Testis (tissue), 2 donors: ENCODE measurements at regions not wholly inside any gene's neighbourhood (a gene's known extent, or its start where the extent isn't known, plus 50 kb on each side); places are given as distances from the start of the nearest gene placed in this dataset.

ENCODE experiments used
- DNase-seq: peaks from one replicate; pipeline ENCODE4 v3.0.0-alpha.2; 2019
- H3K27ac ChIP-seq, 2 donors: fragments of 200-600 bp; sonication (generic); one replicate each; pipeline ENCODE4 v1.5.1; 2019
- H3K27me3 ChIP-seq: fragments of 200-600 bp; sonication (generic); one replicate; pipeline ENCODE4 v1.5.1; 2019
- H3K36me3 ChIP-seq: fragments of 200-600 bp; sonication (generic); one replicate; pipeline ENCODE4 v1.5.1; 2017; ENCODE audit warnings: low read depth; ENCODE audit errors: missing control alignments
- H3K4me1 ChIP-seq: fragments of 200-600 bp; sonication (generic); one replicate; pipeline ENCODE4 v1.5.1; 2019
- H3K4me3 ChIP-seq, 2 donors: fragments of 200-600 bp; sonication (generic); one replicate each; pipeline ENCODE4 v1.5.1; 2017 to 2019
- H3K9me3 ChIP-seq: fragments of 200-600 bp; sonication (generic); one replicate; pipeline ENCODE4 v1.5.1; 2017
- POLR2A ChIP-seq: fragments of 450-650 bp; IDR thresholded peaks from one replicate; pipeline ENCODE4 v1.6.1; 2017; ENCODE audit warnings: antibody characterized with exemption, mild to moderate bottlenecking, moderate library complexity
- WGBS, 2 donors: methylation state at CpG; one replicate each; pipeline ENCODE4 v1.1.5; 2018; 5-methylcytosine and 5-hydroxymethylcytosine counted together
- intact Hi-C: fragments of 100-400 bp; cut with DNase I; formaldehyde crosslinking; loops from one replicate; pipeline ENCODE4 v1.15.1; 2023; ENCODE audit warnings: low total_unique reads
- TF ChIP-seq, protein P1 (sequence below), 3 experiments: fragments of 450-650 bp in 2 of 3; fragments of 200-600 bp in 1 of 3; sonication (generic) in 1 of 3; IDR thresholded peaks; one replicate each; pipeline ENCODE4 v1.5.1; 2016 to 2019; ENCODE audit warnings: antibody characterized with exemption in 3 of 3, mild to moderate bottlenecking in 2 of 3, moderate library complexity in 1 of 3

DNA sequence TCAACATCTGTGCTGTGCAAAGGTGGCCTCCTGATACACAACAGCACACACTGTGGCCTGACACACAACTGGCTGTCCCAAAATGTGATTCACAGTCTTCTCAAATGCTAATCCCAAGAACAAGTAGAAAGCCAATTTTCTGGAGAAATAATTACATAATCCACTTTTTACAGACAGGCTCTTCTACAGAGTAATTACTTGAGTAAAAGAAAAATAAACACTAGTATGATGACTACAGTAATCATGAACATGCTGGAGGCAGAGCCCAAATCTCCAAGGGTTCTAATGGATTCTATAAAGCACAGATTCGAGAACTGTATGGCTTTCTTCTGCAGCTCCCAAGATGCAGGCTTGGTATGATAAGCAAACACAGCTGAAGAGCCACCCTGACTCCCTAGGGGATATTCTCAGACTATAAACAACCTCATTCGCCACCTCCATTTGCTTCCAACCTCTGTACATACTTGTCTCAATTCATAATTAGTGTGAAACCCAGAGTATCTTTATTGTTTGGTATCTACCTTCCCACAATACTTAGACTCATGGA, 81.9 kb downstream of the SIPA1L2 start:
- WGBS, 2 donors, result 69 to 73% methylated on average over 2 of the region's 2 CpGs
- Histone ChIP-seq H3K4me3 (no peak overlapping the region), H3K27ac (no peak overlapping the region), H3K36me3 (no peaks in the 10 kb centered on the region), H3K9me3 (no peaks in the 10 kb centered on the region), H3K27me3 (no peaks in the 10 kb centered on the region), H3K4me1 (peaks cover 4% of the 10 kb centered on the region)
- TF ChIP-seq POLR2A, result no peak
- TF ChIP-seq, protein P1, sequence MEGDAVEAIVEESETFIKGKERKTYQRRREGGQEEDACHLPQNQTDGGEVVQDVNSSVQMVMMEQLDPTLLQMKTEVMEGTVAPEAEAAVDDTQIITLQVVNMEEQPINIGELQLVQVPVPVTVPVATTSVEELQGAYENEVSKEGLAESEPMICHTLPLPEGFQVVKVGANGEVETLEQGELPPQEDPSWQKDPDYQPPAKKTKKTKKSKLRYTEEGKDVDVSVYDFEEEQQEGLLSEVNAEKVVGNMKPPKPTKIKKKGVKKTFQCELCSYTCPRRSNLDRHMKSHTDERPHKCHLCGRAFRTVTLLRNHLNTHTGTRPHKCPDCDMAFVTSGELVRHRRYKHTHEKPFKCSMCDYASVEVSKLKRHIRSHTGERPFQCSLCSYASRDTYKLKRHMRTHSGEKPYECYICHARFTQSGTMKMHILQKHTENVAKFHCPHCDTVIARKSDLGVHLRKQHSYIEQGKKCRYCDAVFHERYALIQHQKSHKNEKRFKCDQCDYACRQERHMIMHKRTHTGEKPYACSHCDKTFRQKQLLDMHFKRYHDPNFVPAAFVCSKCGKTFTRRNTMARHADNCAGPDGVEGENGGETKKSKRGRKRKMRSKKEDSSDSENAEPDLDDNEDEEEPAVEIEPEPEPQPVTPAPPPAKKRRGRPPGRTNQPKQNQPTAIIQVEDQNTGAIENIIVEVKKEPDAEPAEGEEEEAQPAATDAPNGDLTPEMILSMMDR (IDR thresholded peaks at IDR 0.05), result no peak
- DNase-seq, result no peak
- intact Hi-C loops, result no loop called here

DNA sequence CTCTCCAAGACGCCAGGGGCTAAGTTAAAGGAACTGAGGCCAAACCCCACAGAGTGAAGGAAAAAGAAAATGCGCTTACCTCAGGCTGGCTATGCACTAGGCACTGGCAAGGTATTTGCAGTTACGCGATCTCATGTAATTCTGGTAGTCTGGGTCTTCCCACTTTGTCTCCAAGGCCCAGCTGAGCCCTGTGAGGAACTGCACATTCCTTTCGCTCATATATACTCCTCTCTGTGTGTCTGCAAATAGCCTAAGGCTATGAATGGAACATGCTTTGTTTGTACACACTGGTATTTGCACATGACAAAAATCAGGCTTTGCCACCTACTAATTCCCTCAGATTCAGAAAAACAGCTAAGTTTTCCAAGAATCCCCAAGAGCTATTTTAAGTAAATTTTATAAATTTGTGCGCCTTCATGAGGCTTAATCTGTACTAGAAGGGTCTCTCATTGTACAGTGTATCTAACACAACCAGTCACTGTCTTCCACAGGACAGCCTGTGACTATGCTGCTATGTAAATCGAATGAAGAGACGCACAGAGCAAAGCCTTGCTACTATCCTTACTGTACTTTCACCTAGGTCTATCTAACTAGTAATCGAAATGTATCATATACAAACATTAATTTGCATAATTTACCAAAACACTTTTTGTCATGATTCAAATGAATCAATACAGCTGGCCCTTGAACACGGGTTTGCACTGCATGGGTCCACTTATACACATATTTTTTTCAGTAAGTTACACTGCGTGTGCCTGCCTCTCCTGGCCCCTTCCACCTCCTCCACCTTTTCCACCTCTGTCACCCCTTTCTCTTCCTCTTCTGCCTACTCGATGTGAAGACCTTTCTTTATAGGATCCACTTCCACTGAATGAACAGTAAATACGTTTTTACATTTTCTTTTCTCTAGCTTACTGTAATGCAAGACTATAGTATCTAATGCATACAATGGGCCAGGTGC, 87.0 kb downstream of the SIPA1L2 start:
- Histone ChIP-seq H3K4me1 (no peaks in the 10 kb centered on the region), H3K27me3 (no peaks in the 10 kb centered on the region), H3K36me3 (no peaks in the 10 kb centered on the region), H3K9me3 (no peaks in the 10 kb centered on the region), H3K4me3 (no peak overlapping the region), H3K27ac (no peak overlapping the region)
- DNase-seq, result no peak
- 90% methylated on average over 13 of the region's 13 CpGs for WGBS, 2 donors
- intact Hi-C loops, result no loop called here
- TF ChIP-seq, protein P1 (IDR thresholded peaks at IDR 0.05), result no peak
- TF ChIP-seq POLR2A, result no peak

DNA sequence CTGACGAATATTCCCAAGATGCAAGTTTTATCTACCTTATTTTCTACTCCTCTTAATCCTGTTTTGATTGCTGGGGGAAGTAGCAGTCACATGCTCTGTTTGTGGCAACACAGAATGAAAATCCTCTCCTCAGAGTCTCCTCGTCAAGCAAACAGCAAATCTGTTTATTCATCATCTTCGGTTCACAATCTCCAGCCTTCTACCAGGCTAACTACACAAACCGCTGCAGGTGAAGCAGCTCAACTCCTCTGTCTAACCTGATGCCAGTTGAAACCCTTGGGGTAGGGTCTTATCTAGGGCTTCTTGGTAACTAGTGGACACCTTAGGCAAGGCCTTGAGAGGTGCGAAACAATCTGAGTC, 91.0 kb downstream of the SIPA1L2 start:
- intact Hi-C loops, result no loop called here
- 87 to 90% methylated on average over 5 of the region's 5 CpGs for WGBS, 2 donors
- no peaks in the 10 kb centered on the region for H3K9me3 ChIP-seq
- H3K27me3 ChIP-seq, result no peaks in the 10 kb centered on the region
- no peak overlapping the region for H3K27ac ChIP-seq
- H3K4me1 ChIP-seq, result no peaks in the 10 kb centered on the region
- H3K36me3 ChIP-seq, result no peaks in the 10 kb centered on the region
- no peak overlapping the region for H3K4me3 ChIP-seq
- no peak for DNase-seq
- TF ChIP-seq, protein P1 (IDR thresholded peaks at IDR 0.05), result no peak
- TF ChIP-seq POLR2A, result no peak

DNA sequence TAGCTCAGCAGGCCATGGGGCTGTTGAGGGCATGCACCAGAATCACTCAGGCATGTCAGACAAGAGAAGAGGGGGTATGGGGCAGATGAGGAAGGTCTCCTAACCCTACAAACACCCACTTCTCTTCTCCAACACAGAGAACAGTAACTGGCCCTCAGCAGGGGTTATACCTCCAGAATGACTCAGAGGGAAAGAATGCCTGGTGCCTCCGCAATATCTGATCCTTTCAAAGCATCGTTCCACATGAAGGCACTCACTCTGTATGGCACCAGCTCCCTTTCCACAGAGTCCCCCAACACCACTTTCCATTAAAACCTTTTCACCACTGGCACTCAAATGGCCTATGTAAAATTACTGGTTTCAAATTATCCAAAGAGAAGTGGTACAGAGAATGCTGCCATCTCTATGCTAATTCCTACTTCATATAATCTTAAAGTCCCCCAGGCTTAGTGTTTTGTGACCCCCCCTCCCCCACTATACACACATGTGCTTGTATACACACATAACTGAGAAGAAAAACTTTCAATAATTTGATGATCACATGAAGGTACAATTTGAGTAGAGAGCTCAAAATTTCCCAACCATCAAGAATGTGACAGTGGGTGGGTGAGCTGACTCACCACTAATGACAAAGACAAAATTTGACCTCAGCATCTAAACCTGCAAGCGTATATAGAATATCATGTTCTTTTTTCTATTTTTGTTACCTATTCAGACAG, 91.5 kb downstream of the SIPA1L2 start:
- Histone ChIP-seq H3K9me3 (no peaks in the 10 kb centered on the region), H3K4me1 (no peaks in the 10 kb centered on the region), H3K4me3 (no peak overlapping the region), H3K27me3 (no peaks in the 10 kb centered on the region), H3K27ac (no peak overlapping the region), H3K36me3 (no peaks in the 10 kb centered on the region)
- DNase-seq, result no peak
- TF ChIP-seq POLR2A, result no peak
- TF ChIP-seq, protein P1 (IDR thresholded peaks at IDR 0.05), result no peak
- WGBS, 2 donors, result 76 to 78% methylated on average over 3 of the region's 3 CpGs
- intact Hi-C loops, result no loop called here
